ENCODE measurements at regions not wholly inside any gene's neighbourhood (a gene's known extent, or its start where the extent isn't known, plus 50 kb on each side); places are given as distances from the start of the nearest gene placed in this dataset.
A peak's percentile ranks its signal among the peaks of the same experiment; 100 is the strongest.
"Not testable (repeated sequence)": the region's sequence is repeated elsewhere in the genome, so short reads cannot be mapped to it uniquely, and the experiment has no call there.

DNA sequence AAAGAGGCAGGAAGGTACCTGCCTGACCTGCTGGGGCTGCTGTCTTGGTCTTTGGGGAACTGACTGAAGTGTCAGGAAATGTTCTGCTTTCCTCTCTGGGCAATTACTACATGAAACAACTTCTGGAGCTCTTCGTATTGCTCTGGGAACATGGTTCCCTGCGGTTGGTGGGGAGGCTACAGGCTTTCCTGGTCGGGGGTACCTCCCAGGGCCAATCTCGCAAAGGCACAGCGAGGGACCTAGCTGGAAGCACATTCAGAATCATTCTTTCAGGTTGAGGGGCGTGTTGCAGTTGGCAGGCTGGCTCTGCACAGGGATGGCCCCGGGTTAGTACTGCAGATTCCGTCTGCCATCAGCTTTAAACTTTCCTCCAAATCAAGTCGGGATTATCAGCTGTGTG is 88.9 kb upstream of the RANBP3L start:
- no peak for DNase-seq (ENCODE audit: low spot score)

- DNase-seq (ENCODE audit: low spot score), result no peak
Measured at GRCh38 chr5:36392186-36392585, 90.5 kb upstream of the RANBP3L start.

GRCh38 chr5:36392818-36393217 is 91.1 kb upstream of the RANBP3L start:
- peak; percentile 74 for DNase-seq (ENCODE audit: low spot score)

- DNase-seq (ENCODE audit: low spot score), result no peak
Measured at GRCh38 chr5:36393656-36394428, 92.1 kb upstream of the RANBP3L start.

DNA sequence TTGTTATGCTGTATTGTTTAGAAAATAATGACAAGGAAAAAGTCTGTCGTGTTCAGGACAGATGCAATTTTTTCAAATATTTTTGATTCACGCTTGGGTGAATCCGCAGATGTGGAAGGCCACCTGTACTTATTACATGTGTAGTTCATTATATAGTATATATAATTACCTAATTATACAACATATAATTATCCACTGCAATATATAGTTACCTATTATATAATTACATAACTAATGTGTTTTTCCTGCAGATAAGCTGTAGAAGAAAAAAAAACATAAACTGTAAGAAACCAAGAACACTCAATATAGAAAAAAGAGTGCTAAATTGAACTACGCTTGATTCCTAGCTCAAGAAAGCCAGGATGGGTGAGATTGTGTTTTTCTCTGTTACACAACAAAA is 93.6 kb upstream of the RANBP3L start:
- DNase-seq (ENCODE audit: low spot score), result no peak

DNA sequence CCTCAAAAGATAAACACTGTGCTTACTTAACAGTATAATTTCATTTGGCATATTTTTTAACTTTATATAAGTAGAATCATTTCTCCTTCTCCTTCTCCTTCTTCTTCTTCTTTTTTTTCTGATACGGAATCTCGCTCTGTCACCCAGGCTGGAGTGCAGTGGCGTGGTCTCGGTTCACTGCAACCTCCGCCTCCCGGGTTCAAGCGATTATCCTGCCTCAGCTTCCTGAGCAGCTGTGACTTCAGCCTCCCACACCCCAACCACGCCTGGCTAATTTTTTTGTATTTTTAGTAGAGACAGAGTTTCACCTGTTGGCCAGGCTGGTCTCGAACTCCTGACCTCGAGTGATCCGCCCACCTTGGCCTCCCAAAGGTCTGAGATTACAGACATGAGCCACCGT is 94.2 kb upstream of the RANBP3L start:
- DNase-seq (ENCODE audit: low spot score), result not testable (repeated sequence)

GRCh38 chr5:36396640-36397039 is 94.9 kb upstream of the RANBP3L start:
- DNase-seq (ENCODE audit: low spot score), result no peak

GRCh38 chr5:36397901-36398536 is 96.3 kb upstream of the RANBP3L start:
- DNase-seq (ENCODE audit: low spot score), result peak; percentile 49

- DNase-seq (ENCODE audit: low spot score), result no peak
Measured at GRCh38 chr5:36402512-36402906, 100.8 kb upstream of the RANBP3L start.

DNA sequence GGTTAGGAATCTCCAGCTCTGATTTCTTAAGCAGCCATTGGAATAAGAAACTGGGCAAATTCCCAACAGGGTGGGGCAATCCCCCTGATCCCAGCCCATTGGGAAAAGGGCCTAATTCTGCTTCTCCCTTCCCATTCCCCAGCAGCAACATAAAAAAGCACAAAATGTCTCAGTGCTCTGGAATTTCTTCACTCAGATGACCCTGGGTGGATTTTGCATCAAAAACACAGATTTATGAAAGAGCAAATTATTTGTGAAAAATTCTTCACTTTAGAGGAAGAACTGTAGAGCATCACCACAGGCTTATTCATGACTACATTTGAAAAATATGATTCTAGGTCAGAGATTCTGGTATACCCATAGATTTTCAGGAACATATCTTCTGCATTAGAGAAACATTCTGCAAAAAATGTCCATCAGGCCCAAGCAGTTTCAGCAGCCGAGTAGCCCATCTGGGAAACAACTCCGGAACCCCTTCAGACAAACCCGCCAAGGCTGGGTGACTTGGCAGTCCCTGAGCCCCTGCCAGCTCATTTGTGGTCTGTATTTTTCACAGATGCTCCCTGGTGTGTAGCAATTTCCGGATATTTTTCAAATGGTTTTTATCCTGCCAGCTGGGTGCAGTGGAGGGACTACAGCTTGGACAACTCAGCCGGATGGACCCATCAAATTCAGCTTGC is 102.1 kb upstream of the RANBP3L start:
- DNase-seq (ENCODE audit: low spot score), result peak; percentile 83

DNA sequence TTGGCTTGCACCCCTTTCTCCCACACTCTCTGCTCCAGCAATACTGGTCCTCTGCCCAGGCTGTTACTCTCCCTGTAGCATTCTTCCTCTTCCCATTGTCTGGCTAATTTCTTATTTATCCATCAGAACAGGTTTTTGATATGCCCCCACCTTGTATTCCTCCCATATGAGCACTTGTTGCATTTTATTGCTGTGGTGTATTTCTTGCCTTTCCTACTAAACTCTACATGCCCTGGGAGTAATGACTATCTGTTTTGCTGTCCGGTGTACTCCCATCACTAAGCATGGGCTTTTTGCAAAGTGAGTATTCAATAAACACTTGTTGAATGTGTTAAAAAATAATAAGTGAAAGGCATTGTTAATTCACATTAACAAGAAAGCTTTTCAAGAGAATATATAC is 104.3 kb upstream of the RANBP3L start:
- no peak for DNase-seq (ENCODE audit: low spot score)

DNA sequence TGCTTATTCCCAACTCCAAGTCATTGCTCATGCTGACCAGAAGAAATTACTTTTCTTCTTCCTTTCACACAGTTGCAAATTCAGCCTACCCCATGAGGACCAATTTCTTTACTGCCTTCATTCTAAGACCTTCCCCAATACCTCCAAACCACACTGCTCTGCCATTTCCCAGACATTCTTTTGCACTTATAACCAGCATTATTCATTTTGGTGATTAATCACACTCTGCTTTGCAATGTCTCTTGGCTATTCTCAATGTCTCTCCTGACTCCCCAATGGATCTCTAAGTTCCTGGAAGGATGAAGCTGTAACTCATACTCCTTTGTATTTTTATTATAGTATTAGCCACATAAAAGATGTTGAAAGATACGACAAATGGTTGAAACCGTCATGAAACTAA is 105.7 kb upstream of the RANBP3L start:
- DNase-seq (ENCODE audit: low spot score), result peak; percentile 29

DNA sequence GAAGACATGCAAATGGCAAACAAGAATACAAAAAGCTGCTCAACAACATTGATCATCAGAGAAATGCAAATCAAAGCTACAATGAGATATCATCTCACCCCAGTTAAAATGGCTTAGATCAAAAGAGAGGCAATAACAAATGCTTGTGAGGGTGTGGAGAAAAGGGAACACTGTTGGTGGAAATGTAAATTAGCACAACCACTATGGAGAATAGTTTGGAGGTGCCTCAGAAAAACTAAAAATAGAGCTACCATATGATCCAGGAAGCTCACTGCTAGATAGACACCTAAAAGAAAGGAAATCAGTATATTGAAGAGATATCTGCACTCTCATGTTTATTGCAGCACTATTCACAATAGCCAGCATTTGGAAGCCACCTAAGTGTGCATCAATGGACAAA is 108.0 kb upstream of the RANBP3L start:
- not testable (repeated sequence) for DNase-seq (ENCODE audit: low spot score)

DNA sequence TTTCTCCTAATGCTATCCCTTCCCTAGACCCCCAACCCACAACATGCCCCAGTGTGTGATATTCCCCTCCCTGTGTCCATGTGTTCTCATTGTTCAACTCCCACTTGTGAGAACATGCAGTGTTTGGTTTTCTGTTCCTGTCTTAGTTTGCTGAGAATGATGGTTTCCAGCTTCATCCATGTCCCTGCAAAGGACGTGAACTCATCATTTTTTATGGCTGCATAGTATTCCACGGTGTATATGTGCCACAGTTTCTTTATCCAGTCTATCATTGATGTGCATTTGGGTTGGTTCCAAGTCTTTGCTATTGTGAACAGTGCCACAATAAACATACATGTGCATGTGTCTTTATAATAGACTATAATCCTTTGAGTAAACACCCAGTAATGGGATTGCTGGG is 109.0 kb upstream of the RANBP3L start:
- not testable (repeated sequence) for DNase-seq (ENCODE audit: low spot score)

DNA sequence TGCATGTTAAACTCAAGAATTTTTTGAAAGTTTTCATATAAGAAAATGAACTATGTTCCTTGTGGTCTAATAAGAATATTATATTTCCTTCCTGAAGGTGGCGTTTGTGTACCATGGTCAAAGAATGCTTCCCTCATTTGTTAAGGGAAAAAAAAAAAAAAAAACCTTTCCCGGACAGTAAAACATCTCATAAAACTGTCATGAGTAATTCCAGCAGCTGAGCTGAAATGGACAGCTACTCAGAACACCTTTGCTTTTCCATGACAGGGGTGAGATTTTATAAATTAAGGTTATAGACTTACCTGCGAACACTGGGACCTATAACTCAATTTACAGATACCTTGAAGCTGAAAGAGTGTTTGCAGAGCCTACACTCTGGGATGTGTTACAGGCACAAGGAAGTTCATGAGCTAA is 113.2 kb upstream of the RANBP3L start:
- peak; percentile 64 for DNase-seq (ENCODE audit: low spot score)

DNA sequence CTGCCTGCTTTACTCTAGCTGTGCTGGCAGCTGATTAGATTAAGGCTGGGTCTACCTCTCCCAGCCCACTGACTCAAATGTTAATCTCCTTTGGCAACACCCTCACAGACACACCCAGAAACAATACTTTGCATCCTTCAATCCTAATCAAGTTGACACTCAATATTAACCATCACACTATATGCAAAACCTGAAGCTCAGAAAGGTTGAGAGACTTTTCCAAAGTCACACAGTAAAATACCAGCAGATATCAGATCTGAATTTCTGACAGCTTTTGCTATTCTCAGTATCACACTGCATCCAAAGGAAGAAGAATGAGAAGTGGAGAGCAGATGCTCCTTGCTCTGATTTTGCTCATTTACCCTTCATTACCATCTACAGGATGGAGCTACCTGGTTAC is 114.9 kb upstream of the RANBP3L start:
- no peak for DNase-seq (ENCODE audit: low spot score)

- DNase-seq (ENCODE audit: low spot score), result no peak
Measured at GRCh38 chr5:36417221-36417620, 115.5 kb upstream of the RANBP3L start.

- no peak for DNase-seq (ENCODE audit: low spot score)
Measured at GRCh38 chr5:36417668-36418067, 116.0 kb upstream of the RANBP3L start.

DNA sequence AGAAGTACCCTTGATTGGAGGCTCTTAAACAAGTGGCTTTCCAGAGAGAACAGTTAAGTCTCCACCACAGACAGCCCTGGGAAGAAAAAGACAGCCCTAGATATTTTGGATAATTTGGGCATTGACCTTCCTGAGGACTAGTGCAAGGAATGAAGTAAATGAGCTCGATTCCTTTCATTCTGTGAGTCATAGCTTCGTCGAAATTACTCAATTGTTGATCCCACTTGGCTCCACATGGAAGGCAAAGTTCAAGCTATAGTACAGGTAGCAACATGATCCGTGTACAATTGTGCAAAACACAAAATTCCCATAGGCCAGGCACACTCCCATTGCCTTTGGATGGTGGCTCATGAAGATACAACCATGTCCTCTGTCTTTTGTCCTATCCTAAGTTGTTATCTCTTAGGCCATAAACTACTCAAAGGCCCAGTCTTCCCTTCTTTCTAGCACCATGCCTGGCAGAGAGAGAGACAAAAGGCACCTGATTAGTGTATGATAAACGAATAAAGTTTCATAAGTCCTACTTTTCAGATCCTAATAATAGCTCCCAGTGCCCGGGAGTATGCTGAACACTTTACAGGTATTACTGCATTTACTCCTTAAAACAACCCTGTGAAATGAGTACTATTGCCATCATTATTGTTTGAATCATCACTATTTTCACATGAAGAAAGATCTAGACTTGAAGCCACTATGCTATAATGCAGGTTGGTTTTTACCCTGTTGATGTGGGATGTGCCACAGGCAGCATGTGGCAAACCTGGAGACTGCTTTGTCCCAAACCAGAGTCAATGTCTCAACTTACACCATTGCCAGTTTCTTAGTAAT is 116.7 kb upstream of the RANBP3L start:
- no peak for DNase-seq (ENCODE audit: low spot score)

DNA sequence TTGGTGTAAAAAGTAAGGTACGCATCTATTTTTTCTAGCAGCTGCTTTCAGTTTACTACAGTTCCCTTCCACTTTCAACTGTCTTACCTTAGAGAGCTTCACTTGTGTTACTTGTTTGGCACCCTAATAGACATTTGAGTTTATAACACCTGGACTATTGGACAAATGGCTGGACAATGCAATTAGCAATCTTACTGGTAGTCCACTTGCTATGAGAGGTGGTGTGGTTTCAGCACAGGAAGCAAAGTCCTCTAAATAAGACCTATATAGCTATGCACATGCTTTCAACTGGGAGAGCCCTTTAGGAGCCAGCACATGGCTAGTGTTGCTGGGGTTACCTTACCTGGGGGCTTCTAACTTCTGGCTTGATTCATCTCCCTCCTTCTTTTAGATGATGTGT is 119.6 kb upstream of the RANBP3L start:
- DNase-seq (ENCODE audit: low spot score), result no peak

DNA sequence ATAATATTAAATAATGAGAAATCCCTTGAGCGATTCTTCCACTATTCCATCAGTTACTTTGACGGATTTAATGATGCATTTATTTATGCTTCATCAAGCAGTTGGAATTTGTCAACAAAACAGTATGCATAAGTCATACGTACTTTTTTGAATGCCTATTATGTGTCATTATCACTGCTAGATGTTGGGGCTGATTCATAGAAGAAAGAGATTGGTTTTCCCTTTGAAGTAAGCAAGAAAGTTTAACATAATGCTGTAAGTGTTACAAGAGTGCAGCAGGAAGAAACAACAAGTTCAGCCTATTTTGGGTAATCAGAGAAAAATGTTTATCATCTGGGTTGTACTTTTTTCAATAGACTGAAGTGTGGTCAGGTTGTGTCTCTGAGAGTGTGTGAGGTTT is 121.2 kb upstream of the RANBP3L start:
- peak; percentile 21 for DNase-seq (ENCODE audit: low spot score)

DNA sequence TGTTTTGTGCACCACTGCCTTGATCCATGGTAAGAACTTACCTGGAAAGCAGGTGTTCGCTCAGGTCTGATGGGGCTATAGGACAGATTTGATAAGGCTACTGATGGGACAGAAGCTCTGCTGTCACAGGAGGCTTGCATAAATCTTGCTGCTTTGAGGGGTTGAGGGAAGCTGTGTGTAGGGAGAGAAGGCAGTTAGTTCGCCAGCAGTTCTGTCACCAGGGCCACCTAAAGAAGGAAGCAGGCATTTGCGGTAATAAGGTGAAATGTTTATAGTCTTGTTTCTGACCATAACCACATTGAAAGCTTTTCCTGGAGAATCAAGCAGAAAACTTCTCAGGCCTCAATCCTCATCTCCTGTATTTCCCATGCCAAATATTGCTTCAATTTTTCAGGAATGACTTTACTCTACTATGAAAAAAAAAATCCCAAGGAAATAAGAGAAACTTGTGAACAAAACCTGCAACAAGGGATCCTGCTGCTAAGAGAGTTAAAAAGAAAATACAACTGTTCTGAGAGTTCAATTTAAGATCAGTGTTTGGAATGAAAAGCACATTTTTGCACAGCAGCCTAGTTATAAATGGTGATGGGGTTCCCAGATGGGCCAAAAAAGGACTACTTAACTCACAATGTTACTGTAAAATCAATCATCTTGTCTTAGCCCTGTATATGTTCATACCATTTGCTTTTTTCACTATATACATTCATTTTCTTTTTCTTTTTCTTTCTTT is 122.0 kb upstream of the RANBP3L start:
- no peak for DNase-seq (ENCODE audit: low spot score)
